GM21447 (cell line): ENCODE measurements at regions not wholly inside any gene's neighbourhood (a gene's known extent, or its start where the extent isn't known, plus 50 kb on each side); places are given as distances from the start of the nearest gene placed in this dataset.
"Not testable (repeated sequence)": the region's sequence is repeated elsewhere in the genome, so short reads cannot be mapped to it uniquely, and the experiment has no call there.

Experiments
- ATAC-seq: cut with Tn5 transposase; IDR thresholded peaks from one replicate; pipeline ENCODE4 v1.9.1; 2021; ENCODE audit not compliant: unreplicated experiment

DNA sequence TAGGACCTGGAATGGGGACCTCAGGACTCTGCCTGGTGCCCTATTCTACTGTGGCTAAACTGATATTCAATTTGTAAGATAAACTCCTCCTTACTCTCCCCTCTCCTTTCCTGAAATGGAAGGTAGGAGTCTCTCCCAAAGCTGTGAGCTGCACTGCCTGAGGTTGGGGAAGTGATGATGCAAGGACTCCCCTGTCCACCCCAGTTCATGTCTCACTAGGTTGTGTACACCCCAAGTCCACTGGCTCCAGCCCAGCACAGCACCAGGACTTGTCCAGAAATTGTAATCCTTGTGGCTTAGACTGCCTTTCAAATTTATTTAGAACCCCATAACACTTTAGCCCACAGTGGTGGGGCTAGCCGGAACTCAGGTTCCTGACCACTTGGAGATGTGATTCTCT is 247.2 kb upstream of the CTBP2 start:
- no peak for ATAC-seq

DNA sequence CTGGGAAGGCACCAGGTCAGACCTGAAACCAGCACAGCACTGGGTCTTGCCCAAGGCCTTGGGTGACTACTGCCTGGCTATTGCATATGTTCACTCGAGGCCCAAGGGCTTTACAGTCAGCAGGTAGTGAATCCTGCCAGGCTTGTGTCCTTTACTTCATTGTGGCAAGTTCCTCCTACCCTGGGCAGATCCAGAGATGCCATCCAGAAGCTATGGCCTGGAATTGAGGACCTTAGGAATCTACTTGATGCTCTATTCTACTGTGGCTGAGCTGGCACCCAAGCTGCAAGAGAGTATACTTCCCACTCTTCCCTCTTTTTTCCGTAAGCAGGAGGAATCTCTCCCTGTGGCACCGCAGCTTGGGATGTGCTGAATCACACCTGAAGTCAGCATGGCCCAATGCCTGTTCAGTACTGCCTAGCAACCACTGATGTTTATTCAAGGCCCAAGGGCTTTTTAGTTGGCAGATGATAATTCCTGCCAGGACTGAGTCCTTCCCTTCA is 246.7 kb upstream of the CTBP2 start:
- no peak for ATAC-seq

DNA sequence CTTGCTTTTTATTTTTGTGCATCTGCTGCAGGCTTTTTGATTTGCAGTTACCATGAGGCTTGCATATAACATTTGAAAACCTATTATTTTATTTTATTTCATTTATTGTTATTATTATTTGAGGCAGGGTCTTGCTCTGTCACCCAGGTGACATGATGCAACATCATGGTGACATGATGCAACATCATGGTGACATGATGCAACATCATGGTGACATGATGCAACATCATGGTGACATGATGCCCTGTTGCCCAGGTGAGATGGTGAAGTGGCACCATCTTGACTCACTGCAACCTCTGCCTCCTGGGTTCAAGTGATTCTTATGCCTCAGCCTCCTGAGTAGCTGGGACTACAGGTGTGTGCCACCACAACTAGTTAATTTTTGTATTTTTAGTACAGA is 244.5 kb upstream of the CTBP2 start:
- ATAC-seq, result not testable (repeated sequence)

DNA sequence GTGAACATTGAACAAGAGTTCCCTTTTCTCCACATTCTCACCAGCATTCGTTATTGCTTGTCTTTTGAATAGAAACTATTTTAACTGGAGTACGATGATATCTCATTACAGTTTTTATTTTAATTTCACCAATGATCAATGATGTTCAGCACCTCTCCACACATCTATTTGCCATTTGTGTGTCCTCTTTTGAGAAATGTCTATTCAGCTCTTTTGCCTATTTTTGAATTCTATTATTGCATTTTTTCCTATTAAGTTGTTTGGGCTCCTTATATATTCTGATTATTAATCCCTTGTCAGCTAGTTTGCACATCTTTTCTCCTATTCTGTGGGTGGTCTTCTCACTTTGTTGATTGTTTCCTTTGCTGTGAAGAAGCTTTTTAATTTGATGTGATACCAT is 241.1 kb upstream of the CTBP2 start:
- no peak for ATAC-seq

DNA sequence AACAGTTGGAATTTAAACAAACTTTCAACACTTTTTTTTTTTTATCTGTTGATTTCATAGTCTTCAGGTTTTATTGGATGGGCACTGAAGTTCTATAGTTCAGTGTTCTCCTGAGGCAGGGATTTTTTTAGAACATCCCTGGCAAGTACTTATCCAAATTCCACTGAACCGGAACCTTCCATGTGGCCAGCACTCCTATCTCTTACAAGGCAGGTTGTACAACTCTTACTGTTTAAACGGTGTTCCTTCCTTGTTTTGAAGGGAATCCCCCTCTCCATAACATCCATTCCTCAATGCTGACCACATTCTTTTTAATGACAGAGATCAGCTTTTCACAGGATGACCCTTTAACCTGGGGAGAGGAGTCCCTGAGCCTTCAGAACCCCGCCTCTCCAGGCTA is 238.9 kb upstream of the CTBP2 start:
- ATAC-seq, result no peak

DNA sequence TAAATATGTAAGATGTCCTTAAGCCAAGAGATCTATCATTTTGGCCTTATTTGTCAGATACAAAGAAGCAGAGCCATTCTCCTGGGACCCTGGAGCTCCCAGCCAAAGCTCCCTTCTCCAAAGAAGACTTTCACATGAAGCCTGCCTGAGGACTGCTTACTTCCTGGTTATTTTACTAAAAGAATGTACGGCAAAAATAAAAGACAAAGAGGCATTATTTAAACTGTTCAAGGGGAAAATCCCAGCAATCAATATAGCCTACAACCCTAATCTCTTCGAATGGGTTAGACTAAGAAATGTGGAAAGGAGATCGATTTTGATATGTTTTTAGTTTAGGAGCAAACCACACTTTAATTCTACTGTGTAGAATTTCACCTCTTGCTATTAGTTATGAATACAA is 237.9 kb upstream of the CTBP2 start:
- ATAC-seq, result no peak

DNA sequence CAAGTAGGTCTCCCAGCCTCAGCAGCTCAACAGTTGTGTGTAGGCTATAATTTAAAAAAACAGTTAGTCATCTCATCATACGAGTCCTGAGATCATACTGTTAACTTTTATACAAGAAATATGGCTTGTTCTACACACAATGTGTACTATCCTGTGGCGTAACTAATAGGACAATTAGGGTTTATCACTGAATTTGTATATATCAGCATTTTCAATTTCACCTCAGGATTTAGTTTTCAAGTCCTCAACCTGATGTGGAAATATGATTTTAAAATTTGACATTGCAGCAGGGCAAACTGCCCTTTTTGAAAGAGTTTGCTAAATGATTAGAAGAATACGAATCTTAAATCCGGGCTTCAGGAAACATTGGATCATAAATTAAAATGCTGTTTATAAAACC is 237.2 kb upstream of the CTBP2 start:
- no peak for ATAC-seq

DNA sequence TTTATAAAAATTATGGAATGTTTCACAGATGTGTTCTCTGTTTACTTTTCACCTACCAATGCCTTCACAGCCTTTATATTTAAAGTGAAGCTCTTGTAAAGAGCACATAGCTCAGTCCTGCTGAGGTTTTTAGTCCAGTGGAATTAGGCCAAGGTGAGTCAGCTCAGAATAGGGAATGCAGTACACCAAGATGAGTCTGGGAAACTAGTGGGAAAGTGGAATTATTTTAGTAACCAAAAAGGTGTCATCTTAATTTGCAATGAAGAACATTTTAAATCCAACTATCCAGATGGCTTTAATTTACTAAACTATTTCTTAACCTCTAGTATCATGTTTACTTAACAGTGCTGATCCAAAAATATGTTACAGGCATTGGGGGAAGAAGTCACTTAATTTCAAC is 236.3 kb upstream of the CTBP2 start:
- ATAC-seq, result no peak

DNA sequence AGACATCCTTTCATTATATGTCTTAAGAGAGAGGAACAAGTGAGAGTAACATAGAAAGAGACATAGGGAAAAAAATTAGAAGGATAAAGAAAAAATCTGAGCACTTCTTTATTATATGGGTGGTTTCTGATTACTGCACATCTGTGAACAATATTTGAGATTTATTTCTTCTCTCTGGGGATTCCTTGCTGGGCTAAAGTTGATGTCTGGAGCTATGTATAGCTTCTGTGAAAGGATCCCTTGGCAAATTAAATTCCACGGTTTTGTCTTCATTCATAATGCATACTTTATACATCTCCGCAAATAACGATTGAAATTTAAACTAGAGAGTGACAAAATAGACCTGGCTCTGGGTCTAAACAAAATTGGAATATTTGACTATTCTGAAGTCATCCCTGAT is 232.2 kb upstream of the CTBP2 start:
- ATAC-seq, result no peak

DNA sequence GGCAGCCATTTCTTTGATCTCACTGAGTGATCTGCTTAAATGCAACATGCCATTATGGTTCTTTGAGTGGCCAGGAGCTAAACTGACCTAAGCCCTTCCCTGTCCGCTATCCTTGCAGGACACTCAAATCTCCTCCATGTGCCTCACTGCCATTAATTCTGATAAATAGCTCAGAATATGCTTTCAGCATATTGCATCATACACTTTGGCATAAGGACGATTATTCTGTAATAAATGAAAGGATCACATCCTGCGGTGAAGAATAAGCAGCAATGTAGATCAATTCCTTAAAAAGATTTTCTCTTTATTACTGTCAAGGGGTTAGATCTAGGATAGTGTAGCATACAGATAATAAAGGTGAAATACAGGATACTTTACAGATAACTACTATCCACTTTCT is 231.8 kb upstream of the CTBP2 start:
- ATAC-seq, result no peak

DNA sequence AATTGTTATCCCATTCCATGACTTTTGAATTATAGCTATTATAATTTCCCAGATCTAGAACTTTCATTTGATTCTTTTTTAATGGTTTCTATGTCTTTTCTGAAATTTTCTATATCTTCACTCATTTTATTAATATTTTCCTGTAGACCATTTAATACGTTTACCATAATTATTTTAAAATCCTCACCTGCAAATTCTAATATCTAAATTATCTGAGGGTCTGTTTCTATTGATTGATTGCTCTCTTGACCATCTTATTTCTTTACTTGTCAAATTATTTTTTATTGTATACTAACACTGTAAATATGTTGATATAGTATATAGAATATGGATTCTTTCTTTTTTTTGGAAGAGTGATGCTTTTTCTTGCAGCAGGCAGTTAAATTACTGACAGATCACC is 229.3 kb upstream of the CTBP2 start:
- no peak for ATAC-seq

DNA sequence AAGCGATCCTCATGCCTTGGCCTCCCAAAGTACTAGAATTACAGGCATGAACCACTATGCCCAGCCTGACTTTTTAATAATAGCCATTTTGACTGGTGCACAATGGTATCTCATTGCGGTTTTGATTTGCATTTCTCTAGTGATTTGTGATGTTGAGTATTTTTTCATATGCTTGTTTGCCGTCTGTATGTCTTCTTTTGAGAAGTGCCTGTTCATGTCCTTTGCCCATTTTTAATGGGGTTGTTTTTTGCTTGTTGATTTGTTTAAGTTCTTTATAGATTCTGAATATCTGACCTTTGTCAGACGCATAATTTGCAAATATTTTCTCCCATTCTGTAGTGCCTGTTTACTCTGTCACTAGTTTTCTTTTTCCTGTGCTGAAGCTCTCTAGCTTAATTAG is 219.2 kb upstream of the CTBP2 start:
- ATAC-seq, result no peak

DNA sequence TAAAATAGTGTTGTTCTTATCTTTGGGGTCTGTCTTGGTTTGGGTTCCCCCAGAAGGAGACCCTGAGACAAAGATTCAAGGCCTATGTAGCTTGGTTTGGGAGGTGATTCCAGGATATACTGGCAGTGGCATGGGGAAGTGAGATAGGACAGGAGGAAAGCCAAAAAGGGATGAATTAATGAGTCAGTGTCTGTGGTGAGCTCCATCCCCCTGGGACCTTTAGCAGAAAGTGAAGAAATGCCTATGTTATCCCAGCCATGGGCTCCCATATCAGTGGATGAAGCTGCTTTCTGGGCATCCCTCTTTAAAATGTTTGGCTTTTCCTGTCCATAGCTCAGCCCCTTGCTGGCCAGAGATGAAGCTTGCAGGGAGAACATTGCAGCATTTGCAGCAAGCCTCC is 217.0 kb upstream of the CTBP2 start:
- no peak for ATAC-seq

DNA sequence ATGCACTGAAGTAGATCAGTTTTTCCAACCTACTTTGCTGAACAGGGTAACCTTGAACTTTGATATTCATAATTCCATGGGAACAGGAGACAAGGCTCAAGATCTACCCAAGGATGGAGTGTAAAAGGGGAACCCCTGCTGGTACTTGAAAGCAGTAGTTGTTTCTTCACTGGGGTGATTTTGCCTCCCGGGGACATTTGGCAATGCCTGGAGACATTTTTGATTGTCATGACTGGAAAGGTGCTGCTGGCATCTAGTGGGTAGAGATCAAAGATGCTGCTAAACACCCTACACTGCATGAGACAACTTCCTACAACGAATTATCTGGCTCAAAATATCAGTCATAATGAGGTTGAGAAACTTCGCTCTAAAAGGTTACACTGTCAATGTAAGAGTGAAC is 214.8 kb upstream of the CTBP2 start:
- ATAC-seq, result no peak

DNA sequence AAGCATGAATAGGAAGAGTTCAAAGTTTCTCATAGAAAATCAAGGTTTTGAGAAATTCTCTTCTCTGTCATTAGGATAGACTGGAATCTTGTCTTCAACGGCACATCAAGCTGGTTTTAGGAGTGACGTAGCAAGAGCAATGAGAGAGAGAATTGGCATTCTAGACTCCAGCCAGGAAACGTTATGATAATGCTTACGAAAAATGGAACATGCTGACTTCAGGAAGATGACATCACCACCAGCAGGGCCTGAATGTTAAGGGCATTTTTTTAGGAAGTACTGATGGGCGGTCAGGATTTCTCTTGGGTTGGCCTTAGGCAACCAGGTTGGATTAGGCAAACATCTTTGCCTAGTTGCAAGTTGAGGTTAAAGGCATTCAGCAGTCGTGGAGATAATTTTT is 213.2 kb upstream of the CTBP2 start:
- no peak for ATAC-seq

DNA sequence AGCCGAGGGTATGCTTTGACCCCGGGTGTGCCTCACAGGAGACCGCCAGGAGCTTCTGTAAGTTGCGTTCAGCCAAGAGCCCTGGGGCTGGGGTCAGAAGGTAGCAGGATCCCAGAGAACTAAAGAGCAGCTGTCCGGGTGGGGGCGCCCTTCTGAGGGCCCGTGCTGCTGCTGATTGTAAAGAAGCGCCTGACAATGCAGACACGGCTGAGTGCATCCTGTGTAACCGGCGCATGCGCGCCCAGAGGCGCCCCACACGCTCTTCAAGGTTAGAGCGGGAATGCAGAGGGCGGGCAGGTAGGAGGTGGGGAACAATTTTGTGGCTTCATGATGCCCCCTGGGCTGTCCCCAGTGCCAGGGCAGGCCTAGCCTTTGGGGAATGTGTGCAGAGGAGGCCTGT is 210.2 kb upstream of the CTBP2 start:
- no peak for ATAC-seq

DNA sequence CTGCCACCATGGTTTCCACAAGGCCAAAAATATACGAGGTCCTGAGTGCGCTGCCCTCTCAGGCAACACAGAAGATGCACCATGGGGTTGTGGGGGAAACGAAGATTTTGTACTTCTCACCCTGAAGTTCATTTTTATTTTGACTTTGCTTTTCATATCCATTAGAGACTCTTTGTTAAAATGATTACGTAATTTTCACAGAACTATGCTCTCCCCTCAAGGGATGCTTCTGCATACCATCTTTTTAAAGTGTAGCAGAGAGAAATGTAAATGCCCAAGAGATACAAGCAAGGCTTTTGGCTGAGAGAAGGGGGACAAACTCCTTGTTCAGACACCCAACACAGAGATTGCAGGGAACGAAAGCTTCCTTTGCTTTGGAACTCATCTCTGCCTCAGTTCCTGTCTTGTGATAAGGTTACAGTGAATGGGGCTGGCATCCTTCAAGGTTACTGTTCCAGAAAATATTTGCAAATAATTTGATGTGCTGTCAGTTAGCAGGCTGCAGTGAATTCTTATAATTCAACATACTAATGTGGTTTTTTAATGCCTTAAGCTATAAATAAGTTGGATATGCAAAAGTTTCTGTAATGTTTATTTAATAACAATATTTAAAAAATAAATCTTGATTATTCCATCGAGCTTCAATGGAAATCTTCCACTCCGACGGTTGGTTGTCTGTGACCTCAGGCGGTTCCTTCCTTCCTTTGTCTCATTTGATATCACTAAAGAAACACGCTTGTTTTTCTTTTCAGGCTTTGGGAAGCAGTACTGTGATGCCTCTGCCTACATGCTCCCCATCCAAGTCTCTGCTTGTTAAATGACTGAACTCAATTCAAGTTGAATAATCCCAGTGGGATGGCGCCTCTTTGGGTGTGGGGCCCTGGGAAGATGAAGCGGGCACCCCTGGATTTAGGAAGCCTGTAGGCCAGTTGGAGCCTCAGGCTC is 209.3 kb upstream of the CTBP2 start:
- no peak for ATAC-seq

DNA sequence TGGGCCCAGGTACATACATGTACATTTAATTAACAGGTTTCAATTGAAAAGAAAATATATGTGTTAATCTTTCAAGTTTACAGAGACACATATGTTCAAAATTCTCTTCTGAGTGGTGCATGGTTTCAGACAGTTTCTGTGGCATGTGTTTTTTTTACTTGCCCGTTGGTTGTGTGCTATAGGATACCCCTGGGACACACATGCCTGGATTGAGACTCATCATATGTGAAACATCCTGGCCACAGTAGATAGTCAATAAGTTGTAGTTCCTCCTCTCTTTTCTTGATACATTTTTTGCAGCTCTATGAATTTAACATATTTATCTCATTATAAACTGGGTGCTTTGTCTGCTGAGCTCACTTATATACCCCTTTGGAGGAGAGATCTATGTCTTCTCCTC is 207.8 kb upstream of the CTBP2 start:
- no peak for ATAC-seq

DNA sequence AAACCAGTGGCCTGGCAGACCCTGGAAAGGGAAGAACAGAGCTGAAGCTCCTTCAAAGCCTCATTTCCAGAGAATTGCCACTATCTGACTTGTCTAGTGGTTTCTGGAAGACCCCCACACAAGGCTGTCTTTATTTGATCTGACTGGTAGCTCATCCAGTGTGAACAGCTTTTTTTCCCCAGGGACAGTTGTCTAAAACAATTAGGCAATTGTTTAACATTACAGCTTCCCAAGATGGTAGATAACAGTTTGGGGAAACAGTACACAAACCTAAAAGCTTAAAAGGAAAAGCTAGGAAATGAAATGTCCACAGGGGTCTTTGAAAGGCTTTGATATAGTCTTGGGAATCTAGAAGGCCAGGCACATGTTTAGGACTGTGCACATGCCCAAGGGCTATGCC is 203.4 kb upstream of the CTBP2 start:
- ATAC-seq, result no peak

DNA sequence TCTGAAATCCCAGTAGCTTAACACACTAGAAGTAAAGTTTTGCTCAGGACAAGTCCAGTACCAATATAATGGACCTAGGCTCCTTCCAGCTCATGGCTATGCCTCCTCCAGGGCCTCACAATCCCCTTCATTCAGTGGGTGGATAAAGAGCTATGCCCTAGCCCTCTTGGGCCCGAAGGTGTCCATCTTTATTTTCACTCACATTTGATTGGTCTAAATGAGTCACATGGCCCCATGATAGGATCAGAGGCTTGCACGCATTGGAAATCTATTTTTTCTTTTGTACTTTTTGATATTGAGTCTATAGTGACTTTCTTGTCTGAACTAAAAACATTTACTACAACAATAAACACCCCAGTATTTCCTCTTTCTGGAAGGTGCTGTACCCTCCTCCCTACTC is 202.6 kb upstream of the CTBP2 start:
- no peak for ATAC-seq

DNA sequence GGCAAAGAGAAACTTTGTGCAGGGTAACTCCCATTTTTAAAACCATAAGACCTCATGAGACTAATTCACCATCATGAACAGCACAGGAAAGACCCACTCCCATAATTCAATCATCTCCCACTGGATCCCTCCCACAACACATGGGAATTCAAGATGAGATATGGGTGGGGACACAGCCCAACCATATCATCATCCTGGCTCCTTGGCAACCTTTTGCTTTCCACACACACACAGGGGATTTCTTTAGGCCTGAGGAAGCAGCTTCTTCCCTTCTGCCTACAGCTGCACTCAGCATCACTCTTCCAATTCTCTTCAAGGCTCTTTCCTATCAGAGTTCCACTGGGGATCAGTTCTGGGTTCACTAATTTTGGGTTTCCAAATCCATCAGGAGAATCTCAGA is 199.0 kb upstream of the CTBP2 start:
- ATAC-seq, result no peak

DNA sequence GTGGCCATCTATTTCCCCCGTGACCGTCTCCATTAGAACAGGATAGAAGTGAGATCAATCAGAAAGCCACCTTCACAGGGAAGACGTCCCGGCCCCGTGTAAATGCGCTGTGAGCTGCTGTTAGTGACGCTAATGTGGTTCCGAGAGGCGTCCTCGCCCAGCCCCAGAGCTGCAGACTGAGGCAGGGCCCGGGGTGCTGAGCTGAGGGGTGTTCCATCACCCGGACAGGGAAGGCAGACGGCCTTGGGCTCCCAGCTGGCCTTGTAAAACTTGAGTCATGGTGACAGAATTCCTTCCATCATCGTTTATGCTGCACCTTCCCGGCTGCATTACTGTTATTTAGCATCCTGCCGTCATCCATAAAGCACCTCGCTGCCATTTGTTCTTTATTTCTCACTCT is 195.3 kb upstream of the CTBP2 start:
- no peak for ATAC-seq

DNA sequence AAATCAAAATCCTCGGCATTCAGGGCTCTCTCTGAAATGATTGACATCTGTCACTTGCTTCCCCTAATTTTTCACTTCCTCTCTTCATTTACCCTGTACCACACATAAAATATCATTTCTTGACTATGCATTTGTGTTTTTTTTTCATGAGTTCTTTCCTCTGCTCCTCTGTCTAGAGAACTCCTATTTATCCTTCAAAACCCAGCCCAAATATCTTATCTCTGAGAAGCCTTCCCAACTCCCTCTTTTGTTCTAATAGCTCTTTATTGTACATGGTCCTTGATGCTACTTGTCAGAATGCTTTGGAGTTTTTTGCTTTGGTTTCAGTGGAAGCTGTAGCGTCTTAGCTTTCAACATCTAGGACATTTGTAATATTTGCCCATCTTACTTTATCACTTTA is 190.2 kb upstream of the CTBP2 start:
- ATAC-seq, result no peak
